NB4 (cell line): ENCODE measurements at regions not wholly inside any gene's neighbourhood (a gene's known extent, or its start where the extent isn't known, plus 50 kb on each side); places are given as distances from the start of the nearest gene placed in this dataset.

Experiments used
- MYC ChIP-seq: IDR thresholded peaks from 2 replicates; pipeline ENCODE4 v1.6.1; 2011; ENCODE audit warnings: low read depth, low read length
- POLR2A ChIP-seq: IDR thresholded peaks from 2 replicates; pipeline ENCODE4 v1.6.1; 2011; ENCODE audit warnings: mild to moderate bottlenecking; ENCODE audit not compliant: insufficient read length; ENCODE audit errors: extremely low read depth
- TF ChIP-seq, protein P1 (sequence below): IDR thresholded peaks from one replicate; pipeline ENCODE4 v1.5.1; 2012; ENCODE audit warnings: low read depth, low read length

DNA sequence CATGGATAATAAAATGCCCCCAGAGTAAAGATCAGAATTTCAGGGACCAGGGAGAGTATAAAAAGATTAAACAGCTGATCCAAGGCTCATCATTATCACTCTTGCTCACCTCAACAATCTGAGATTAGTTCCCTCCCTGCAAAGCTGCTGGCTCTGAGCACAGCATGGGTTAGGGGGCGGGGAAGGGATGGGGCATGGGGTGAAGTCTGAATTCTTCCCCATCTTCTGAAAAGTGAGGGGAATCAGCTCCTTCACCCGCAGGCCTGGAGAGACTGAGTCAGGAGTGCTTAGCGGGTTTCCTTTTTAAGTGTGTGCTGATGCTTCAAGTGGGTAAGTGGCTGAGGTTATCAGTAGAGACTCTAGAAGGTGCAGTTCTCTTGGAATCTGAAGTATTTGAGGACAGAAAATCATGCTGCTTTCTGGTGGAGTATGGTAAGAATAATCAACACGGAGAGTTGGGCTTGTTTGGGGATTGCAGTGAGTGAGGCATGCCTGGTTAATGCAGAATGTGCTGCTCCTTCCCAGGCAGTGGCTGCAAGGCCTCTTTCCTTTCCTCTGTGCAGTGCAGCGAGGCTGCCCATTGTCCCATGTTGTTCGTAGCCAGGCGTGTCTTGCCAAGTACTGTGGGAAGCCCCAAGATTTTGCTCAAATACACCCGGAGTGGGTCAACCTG lies 59.2 kb upstream of the TRAK1 start:
- TF ChIP-seq POLR2A (no peak), MYC (no peak)
- TF ChIP-seq, protein P1, sequence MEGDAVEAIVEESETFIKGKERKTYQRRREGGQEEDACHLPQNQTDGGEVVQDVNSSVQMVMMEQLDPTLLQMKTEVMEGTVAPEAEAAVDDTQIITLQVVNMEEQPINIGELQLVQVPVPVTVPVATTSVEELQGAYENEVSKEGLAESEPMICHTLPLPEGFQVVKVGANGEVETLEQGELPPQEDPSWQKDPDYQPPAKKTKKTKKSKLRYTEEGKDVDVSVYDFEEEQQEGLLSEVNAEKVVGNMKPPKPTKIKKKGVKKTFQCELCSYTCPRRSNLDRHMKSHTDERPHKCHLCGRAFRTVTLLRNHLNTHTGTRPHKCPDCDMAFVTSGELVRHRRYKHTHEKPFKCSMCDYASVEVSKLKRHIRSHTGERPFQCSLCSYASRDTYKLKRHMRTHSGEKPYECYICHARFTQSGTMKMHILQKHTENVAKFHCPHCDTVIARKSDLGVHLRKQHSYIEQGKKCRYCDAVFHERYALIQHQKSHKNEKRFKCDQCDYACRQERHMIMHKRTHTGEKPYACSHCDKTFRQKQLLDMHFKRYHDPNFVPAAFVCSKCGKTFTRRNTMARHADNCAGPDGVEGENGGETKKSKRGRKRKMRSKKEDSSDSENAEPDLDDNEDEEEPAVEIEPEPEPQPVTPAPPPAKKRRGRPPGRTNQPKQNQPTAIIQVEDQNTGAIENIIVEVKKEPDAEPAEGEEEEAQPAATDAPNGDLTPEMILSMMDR, result no peak
